SKM-1 treated with dmso at 0.1 percent for 144 hours (cell line): ENCODE measurements at regions not wholly inside any gene's neighbourhood (a gene's known extent, or its start where the extent isn't known, plus 50 kb on each side); places are given as distances from the start of the nearest gene placed in this dataset.
"Not testable (repeated sequence)": the region's sequence is repeated elsewhere in the genome, so short reads cannot be mapped to it uniquely, and the experiment has no call there.

Experiments
- DNase-seq: peaks from one replicate; lab custom pipeline; 2025; ENCODE audit not compliant: unreplicated experiment; lab: John Stamatoyannopoulos, UW

DNA sequence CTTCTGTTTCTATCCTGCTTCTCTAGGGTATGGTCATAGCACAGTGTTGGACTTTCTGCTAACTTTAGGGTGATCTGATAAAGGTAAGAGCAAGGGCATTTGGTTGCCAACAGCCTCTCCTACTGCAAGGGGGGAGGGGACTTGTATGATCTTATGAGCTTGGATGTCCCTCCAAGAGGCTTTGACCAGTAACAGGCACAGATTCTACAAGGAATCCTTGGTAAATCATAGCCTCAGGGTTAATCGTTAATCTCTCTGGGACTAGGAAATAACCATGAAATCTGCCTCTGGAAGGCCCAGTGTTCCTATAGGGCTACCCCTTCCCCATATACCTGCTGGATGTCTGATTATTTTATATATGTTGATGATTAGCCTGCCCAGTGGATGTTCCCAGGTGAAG is 134.8 kb upstream of the TNFSF4 start:
- DNase-seq, result no peak

DNA sequence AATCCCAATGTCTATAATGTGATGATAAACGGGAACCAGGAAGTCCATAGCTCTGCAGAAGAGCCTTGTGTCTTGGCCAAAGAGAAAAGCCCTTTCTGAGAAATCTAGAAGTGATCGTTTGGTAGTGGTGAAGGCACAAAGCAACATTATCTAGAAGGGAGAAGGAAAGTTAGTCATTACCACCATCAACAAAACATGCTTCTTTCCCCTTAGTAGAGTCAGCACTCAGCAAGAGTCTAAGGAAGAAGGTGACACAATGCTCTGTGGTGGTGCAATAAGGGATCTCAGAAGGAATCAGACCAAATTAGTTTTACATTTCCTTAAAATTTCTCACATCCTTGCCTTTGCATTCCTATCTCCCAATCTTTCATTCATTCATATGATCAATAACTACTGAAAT is 134.4 kb upstream of the PRDX6 start:
- DNase-seq, result no peak

DNA sequence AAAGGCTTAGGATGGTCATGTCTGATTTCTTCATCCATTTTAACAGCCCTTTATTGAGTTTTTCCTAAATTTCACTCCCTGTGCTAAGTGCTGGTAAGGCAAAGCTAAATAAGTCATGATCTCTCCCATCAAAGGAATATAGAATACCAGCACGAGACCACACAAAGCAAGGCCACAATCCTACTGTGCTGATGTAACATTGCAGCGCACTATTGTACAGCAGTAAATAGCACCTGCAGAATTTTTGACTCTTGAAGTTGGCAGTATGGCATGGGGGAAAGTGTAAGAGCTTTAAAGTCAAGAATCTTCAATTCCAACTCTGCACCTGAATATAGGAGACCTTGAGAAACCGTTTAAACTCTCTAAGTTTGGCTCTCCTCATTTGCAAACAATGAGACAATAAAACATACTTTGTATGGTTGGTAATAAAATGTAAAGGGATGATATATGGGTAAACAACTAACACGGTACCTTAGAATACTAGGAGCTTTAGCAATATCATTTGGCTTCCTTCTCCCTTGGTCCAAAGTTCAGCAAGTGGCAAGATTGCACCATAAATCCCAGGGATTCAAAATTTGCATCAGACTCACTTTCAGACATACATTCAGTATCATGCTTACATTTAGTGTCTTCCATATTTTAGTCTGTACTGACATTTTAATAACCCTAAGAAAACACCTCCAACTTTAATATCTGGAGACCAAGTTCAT is 132.9 kb upstream of the PRDX6 start:
- DNase-seq, result no peak

DNA sequence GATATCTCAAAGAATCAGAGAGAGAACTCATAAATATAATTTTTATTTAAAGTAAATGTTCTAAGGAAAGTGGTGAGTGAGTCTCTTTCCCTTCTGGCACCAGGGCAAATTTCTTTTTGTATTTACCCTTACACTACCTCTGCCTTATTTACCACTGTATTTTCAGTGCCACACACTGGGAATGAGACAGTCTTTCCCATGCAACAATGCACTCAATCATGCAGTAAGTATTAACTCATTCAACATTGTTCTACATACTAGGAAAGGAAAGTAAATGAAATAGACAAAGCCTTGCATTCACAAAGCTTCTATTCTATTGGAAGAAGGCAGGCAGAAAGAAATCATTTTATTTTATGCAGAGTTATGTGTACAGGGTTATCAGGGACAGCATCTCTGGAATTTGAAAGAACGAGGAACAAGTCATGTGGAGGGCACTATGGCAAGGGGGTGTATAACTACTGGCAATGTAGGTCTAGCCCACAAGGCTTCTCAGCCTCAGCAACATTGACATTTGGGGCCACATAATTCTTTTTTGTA is 129.8 kb upstream of the PRDX6 start:
- no peak for DNase-seq

DNA sequence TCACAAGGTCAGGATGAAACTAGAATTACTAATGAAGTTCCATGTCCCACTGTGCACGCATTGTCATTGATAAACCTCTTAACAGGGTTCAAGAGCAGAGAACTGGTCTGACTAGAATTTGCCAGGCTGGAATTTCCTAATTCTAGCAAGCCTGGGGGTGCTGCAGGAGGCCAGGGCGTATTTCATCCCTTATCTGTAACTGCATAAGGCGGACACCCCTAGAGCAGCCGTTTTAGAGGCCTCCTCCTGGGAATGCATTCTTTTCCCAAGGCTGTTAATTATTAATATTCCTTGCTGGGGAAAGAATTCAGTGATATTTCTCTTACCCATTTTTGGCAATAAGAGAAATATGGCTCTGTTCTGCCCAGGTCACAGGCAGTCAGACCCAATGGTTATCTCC is 124.5 kb upstream of the PRDX6 start:
- DNase-seq, result not testable (repeated sequence)

DNA sequence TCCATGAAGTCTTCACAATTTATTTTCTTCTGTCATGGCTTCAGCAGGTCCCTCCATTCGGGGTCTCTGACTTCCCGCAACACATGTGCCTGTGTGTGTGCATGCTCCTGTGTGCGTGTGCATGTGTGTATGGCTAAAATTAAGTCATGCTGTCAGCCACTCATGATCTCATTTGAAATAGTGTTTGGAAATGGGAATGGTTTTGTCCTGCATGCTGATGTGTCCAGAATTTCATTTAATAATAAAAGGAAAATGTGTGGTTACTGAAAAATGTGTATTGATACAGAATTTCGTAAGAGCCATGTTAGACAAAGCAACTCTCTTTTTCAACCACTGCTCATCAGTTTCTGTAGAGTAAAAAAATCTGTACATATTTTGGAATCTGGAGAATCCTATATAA is 123.8 kb upstream of the PRDX6 start:
- no peak for DNase-seq

DNA sequence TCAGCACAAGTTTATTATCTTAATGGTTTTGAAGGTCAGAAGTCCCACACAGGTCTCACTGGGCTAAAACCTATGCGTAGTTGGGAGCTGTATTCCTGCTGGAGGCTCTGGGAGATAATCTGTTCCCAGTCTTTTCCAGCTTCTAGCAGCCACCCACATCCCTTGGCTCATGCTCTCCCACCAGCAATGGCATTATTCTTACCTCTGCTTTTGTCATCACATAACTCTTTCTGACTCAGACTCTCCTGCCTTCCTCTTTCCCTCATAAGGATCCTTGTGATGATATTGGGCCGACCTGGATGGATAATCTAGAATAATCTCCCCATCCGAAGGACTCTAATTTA is 122.2 kb upstream of the PRDX6 start:
- no peak for DNase-seq

DNA sequence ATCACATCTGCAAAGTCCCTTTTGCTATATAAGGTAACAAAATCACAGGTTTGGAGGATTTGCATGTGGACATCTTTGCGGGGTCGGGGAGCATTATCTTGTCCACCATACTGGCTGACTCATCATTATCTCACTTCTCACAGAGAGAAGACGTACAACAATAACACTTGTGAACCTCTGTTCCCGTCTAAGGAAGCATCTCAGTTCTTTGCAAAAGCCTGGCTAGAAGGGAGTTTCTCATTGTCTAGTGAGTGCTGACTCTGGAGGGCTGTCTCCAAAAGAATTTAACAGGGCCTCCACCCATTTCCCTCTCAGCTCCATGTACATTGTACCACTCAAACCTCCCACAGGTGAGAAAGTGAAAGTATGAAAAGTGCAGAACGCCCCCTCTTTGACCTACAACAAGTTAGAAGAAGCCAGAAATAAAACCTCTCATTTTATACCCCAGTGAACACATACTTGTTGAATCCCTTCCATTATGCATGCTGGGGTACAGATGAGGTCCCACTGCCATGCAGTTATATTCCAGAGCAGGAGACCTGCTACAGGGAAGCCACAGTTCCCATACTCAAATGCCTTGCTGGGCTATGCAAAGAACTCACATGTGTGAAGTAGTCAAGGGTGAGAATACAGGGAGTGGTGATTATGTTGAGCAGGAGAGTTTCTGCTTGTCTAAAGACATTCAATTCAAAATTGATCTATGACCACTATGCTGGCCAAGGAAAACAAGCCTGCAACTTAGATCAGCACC is 121.7 kb upstream of the PRDX6 start:
- DNase-seq, result no peak

DNA sequence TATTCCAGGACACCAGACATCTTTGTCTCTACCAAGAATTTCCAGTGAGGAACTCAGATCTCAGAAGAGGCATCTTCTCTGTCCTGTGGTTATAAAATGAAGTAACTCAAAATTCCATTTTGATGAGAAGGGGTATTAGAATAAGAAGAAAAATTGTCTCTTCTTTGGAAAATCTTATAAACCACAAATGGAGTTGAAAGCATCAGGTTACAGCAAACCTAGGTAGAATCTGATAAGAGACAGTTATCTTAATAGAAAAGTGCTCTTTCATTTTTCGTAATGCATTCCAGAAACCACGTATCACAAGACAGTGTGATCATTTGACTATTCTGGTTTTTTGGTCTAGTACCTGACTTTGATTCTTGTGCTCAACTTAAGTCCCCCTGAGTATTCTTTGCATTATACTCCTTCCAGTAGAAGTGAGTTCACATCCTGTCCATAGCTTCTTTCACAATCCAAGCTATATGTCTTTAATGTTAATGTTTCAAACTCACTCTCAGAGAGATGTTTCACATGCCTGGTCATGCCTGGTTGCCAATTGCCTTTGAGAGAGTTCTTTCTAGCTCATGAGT is 120.9 kb upstream of the PRDX6 start:
- no peak for DNase-seq

DNA sequence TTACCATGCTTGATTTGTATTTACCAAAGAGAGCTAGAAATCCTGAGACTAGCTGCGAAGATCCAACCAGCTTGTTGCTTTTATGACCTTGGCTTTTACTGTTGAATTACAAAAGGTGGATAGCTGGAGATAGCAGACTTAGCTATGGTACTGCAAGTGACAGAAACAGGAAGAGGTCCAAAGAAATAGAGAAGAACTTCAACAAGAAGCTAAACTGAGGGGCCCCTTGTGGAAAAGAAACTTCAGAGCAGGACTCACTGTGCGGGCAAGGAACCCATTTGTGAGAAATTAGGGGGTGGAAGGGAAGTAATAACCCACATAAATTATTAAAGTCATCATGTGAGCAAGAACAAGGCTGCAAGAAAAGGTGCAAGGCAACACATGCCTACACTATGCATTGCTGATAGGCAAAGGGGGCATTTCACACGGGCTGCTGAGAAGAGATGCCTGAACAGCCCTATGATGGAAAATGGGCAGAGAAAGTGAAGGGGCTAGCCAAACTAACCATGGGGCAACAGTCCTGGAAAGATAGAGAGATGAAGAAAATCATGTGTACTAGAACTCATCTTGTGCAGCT is 116.6 kb upstream of the PRDX6 start:
- peak; percentile 46 for DNase-seq

DNA sequence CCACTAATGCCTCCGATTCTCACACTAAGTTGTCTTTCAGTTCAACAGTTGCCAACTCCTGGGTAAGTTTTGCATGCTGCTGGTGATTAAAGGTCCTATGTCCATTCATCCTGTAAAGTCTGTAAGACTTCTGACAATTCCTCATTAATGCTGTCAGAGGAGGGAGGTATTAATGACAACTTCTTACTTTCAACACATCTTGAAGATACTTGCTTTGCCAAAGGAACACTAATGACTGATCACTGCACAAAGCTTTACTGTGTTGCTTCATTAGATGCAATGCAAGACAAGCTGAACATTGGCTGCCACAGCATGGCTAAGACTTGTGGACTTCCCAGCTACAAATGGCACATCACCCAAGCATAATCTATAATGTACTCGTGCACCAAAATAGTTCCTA is 114.6 kb upstream of the PRDX6 start:
- no peak for DNase-seq

DNA sequence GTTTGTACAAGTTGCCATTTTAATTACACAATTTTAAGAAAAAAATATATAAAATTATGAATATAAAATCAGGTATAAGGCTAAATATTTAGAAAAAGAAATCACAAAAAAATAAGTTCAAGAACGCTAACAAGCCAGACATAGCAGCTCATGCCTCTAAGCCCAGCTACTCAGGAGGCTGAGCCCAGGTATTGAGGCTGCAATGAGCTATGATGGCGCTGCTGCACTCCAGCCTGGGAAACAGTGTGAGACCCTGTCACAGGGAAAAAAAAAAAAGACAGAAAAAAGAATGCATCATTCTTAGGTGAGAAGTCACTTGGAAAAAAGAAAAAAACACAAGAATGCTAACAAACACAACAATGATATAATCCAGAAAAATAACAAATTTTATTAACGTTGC is 112.3 kb upstream of the PRDX6 start:
- no peak for DNase-seq

DNA sequence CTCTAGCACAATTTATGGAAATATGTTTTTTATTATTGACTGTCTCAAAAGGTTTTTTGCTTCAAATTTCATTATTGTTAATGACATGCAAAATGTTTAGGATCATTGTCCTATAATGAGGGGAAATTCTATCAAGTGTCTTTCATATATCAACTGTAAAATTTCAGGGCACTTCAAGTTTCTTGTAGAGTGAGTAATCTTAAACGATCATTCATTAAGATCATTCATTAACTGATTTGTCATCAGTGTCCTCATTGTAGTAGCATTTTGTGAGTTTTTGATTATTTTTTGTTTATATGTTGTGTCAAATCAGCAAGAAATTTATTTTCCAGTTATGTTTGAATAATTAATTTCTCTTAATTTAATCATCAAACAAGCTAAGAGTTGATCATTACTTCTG is 111.8 kb upstream of the PRDX6 start:
- no peak for DNase-seq

DNA sequence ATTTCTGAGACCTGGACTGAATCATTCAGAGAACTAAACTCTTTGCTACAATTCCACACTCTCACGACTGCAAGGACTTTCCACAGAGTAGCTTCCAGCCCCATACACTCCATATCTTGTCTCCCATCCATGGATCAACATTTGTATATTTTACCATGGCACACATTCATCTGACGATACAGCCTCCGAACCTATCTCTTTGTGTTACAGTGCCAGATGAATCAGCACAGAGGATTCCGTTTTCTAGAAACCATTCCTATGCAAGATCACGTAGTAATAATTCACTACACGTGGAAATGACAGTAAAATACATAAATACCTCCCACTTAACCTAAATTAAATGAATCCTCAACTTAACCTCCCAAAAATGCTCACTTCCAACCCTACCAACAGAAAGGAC is 110.0 kb upstream of the PRDX6 start:
- no peak for DNase-seq

DNA sequence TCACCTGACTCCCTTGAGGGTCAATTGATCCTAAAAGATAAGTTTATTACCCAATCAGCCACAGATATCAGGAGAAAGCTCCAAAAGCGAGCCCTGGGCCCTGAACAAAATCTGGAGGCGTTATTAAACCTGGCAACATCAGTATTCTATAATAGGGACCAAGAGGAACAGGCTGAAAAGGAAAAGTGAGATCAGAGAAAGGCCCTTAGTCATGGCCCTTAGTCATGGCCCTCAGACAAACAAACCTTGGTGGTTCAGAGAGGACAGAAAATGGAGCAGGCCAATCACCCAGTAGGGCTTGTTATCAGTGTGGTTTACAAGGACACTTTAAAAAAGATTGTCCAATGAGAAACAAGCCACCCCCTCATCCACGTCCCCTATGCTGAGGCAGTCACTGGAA is 106.5 kb upstream of the PRDX6 start:
- DNase-seq, result not testable (repeated sequence)

DNA sequence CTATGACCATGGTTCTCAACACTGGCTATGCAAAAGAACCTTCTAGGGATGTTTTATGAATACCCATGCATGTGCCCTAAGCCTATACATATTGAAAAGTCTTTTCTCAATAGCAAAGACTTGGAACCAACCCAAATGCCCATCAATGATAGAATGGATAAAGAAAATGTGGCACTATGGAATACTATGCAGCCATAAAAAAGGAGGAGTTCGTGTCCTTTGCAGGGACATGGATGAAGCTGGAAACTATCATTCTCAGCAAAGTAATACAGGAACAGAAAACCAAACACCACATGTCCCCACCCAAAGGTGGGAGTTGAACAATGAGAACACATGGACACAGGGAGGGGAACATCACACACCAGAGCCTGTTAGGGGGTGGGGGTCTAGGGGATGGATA is 101.1 kb upstream of the PRDX6 start:
- not testable (repeated sequence) for DNase-seq

DNA sequence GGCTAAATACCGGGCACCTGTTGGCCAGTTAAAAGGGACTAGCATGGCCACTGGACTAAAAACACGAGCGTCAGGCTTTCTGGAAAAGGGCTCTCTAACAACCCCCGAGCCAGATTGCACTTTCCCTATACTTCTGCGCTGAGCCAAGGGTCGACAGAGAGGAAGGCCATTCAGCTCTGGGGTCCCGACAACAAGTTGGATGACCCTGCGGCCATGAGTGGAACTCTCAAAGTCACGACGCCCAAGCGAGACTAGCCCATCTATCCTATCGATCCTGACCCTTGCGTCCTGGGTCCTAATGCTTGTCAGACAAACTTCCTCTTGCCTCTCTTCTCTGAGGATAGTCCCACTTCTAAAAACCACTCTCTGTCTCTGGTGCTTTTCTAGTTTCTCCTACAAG is 99.9 kb upstream of the PRDX6 start:
- no peak for DNase-seq

DNA sequence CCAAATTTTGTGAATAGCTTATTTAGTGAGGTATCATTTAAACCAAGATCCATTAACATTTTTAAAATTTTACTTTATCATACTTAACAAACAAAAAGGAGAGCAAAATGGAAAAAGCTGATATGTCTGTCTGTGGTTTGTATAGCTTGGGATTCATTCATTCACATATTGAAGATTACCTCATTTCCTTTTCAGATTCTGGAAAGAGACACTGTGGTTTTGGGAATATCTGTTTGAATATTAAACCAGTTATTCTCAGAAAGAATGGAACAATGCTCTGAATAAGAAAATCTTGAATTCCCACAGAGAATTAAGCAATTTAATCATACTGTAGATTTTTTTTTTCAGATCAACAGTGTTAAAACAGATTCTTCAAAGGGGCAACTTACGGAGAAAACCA is 93.8 kb upstream of the PRDX6 start:
- DNase-seq, result no peak

DNA sequence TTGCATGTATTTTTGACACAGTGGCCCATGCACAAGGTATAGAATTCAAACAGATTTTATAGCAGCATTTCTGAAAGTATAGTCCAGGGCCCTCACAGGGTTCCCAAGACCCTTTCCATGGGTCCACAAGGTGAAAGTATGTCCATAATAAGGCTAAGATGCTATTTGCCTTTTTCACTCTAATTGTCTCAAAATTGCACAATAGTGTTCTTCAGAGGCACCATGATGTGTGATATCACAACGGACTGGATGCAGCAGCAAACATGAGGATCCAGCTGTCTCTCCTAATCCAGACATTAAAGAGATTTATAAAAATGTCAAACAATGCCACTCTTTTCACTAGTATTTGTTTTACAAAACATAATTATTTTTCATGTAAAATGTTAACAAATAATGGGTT is 88.8 kb upstream of the PRDX6 start:
- DNase-seq, result no peak

DNA sequence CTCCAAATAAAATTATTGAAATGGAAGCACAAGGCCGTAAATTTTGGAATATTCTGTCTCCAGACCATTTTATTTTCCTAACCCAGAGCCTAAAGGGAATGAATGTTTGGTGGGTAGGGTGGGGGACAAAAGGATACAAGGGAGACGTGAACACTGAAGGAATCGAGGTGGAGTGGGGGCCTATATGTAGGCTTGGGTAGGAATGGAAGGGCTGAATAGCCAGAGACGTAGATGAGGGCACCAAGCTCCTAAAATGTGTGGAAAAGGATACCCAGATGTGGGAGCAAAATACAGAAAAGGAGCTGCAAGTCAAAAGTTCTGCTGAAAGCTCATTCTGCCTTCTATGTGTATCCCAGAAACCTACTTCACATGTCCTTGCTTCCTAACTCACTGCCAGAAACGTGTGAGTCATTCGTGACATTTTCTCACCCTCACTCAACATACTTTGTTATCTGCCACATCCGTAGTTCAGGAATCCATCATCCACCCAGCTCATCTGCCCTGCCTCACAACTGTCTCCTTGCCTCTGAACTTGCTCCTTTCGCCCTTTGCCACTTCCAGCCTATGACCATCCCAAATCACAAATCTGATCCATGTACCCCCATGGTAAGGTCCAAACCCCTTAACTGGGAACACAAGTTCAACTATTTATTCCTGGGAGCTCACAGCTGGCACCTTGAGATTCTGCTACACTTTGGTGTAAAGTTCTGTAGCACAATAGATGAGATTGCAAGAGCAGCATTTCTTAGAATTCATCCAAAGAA is 84.1 kb upstream of the PRDX6 start:
- no peak for DNase-seq

DNA sequence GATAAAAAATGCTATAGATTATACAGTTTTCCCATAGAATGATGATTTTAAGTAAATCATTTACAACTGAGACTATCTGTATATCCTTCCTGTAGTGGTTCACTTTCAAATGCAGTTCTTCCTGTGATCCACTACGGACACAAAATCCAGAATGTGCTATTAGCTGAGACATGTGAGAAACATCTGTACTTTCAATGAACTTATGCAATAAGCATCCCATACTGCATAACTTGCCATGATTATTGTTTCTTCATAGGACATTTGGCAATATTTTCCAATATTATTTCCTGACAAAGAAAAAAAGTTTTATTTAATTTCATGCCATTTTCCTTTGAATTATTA is 83.5 kb upstream of the PRDX6 start:
- DNase-seq, result no peak
